ENCODE measurements at regions not wholly inside any gene's neighbourhood (a gene's known extent, or its start where the extent isn't known, plus 50 kb on each side); places are given as distances from the start of the nearest gene placed in this dataset.

DNA sequence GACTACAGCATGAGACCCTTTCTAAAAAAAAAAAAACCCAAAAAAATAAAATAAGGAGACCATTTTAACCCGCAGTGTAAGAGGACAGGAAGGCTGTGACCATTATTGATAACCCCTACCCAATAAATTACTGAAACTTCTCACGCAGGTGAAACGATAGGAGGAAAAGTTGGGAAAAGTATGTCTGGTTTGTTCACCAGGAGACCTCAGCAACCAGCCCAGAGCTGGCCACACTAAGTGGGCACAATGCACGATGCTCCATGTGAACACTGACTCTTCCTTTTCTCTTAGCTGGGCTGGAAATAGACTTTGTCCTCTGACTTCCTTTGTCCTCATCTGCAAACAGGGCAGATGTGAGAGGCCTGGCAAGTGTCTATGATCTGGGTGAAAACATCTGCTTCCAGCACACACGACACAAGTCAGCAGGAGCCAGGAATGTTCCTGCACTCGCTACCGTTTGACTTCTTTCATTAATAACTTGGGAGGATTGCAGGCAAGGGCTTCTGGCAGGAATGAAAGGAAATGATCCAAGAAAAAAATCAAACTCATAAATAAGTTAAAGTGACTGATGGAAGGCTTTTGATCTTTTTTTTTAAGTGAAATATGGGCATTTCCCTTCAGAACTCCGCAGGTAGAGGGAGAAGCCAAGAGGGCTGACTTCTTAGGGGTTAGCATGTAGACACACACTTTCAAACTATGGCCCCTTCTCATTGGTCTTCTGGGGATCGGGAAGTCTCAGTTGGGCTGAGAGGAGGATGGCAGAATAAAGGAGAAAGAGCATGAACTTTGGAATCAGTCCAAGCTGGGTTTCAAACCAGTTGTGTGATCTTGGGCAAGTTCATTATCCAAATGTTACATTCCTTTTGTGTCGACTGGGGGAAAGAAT, 137.4 kb upstream of the MYCN start:
- Histone ChIP-seq H3K36me3 (no peaks in the 10 kb centered on the region), H3K4me3 (no peak overlapping the region), H3K4me1 (no peaks in the 10 kb centered on the region), H3K27me3 (no peaks in the 10 kb centered on the region), H3K27ac (no peak overlapping the region), H3K9me3 (no peaks in the 10 kb centered on the region)
- WGBS, 2 donors (ENCODE audit: low coverage in 1 of 2) = 52 to 64% methylated on average over 4 to 10 of the region's 10 CpGs
- no peak for TF ChIP-seq POLR2A (IDR thresholded peaks at IDR 0.05)
- TF ChIP-seq EP300 (IDR thresholded peaks at IDR 0.05; ENCODE audit: low read depth) = no peak
- no peak for TF ChIP-seq POLR2AphosphoS5 (IDR thresholded peaks at IDR 0.05)
- TF ChIP-seq, protein P1, sequence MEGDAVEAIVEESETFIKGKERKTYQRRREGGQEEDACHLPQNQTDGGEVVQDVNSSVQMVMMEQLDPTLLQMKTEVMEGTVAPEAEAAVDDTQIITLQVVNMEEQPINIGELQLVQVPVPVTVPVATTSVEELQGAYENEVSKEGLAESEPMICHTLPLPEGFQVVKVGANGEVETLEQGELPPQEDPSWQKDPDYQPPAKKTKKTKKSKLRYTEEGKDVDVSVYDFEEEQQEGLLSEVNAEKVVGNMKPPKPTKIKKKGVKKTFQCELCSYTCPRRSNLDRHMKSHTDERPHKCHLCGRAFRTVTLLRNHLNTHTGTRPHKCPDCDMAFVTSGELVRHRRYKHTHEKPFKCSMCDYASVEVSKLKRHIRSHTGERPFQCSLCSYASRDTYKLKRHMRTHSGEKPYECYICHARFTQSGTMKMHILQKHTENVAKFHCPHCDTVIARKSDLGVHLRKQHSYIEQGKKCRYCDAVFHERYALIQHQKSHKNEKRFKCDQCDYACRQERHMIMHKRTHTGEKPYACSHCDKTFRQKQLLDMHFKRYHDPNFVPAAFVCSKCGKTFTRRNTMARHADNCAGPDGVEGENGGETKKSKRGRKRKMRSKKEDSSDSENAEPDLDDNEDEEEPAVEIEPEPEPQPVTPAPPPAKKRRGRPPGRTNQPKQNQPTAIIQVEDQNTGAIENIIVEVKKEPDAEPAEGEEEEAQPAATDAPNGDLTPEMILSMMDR (IDR thresholded peaks at IDR 0.05) = no peak
- intact Hi-C loops (cut with DNase I; ENCODE audit: low total_unique reads) = no loop called here
- in situ Hi-C loops (cut with MboI; ENCODE audit: low pct_ligation_motif_present in 1 of 4, low pct_unique_long_range_greater_than_20kb in 1 of 4, low sequenced_read_pairs in 3 of 4) = no loop called here
- DNase-seq = no peak

DNA sequence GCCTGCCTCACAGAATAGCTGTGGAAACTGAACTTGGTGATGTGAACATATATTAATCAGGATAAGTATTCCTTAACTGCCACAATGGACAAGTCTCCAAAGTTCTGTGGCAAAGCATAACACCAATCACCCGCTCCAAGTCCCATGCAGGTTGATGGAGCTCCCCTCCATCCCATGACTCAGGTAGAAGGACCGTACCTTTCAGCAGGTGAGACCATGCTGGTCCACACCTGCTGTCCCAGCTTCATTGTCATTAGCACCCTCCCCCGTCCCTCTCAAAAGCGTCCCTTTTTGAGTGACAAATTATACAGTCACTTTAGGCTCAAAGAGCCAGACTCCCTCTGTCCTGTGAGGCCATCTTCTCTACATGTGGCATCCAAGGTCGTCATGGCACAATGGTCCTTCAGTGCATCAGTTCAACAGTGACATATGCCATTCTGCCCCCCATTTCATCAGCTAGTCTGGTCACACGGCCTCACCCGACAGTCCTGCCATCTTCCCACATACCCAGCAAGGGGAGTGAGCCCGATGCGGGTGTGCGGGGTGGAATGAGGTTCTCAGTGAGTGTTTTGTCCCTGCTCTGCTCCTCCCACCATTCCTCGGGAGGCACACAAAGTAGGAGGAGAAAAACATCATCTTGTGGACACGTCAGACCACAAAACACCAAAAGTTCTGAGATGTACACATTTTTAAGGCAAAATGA, 136.7 kb upstream of the MYCN start:
- Histone ChIP-seq H3K27me3 (no peaks in the 10 kb centered on the region), H3K9me3 (no peaks in the 10 kb centered on the region), H3K4me1 (no peaks in the 10 kb centered on the region), H3K4me3 (no peak overlapping the region), H3K36me3 (no peaks in the 10 kb centered on the region), H3K27ac (no peak overlapping the region)
- in situ Hi-C loops (cut with MboI; ENCODE audit: low pct_ligation_motif_present in 1 of 4, low pct_unique_long_range_greater_than_20kb in 1 of 4, low sequenced_read_pairs in 3 of 4) = no loop called here
- TF ChIP-seq EP300 (IDR thresholded peaks at IDR 0.05; ENCODE audit: low read depth) = no peak
- no peak for TF ChIP-seq POLR2A (IDR thresholded peaks at IDR 0.05)
- no peak for TF ChIP-seq POLR2AphosphoS5 (IDR thresholded peaks at IDR 0.05)
- TF ChIP-seq, protein P1 (IDR thresholded peaks at IDR 0.05) = no peak
- WGBS, 2 donors (ENCODE audit: low coverage in 1 of 2) = 84 to 87% methylated on average over 3 to 12 of the region's 12 CpGs
- intact Hi-C loops (cut with DNase I; ENCODE audit: low total_unique reads) = no loop called here
- no peak for DNase-seq

DNA sequence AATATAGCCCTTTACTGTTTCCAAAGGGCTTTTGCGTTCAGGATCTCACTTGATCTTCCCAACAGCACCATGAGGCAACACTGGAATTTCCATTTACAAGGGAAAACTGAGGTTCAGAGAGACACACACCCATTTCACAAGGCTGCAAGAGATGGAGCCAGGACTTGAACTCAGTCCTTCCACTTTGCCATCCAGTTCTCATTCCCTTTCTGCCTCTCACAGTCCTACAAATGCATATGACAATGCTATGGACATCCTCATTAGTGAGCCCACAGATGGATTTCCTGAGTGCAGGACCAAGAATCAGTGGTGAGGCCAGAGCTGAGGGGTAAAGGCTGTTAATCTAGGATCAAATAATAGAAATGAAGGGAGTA, 136.1 kb upstream of the MYCN start:
- no peak for DNase-seq
- no peak overlapping the region for H3K27ac ChIP-seq
- in situ Hi-C loops (cut with MboI; ENCODE audit: low pct_ligation_motif_present in 1 of 4, low pct_unique_long_range_greater_than_20kb in 1 of 4, low sequenced_read_pairs in 3 of 4) = no loop called here

DNA sequence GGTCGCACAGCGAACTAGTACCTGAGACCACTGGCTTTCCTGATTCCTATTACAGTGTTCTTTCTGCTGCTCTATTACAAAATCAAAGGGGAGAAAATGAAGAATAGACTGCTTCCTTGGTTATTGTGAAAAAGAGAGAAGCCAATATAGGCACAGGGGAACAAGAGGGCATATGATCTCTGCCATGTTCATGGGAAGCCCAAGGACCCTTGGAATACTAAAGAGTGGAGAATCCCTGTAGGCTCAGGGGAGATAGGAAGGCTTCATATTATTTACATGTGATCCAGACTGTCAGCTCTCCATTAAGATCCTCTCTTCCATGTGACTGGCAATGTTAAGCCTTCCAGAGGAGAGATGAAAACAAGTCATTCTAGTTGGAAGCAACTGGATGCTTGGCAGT, 135.7 kb upstream of the MYCN start:
- H3K4me3 ChIP-seq = no peak overlapping the region
- H3K36me3 ChIP-seq = no peaks in the 10 kb centered on the region
- no peak overlapping the region for H3K27ac ChIP-seq
- no peak for TF ChIP-seq EP300 (IDR thresholded peaks at IDR 0.05; ENCODE audit: low read depth)
- TF ChIP-seq POLR2A (IDR thresholded peaks at IDR 0.05) = no peak
- no peak for TF ChIP-seq POLR2AphosphoS5 (IDR thresholded peaks at IDR 0.05)
- TF ChIP-seq, protein P1 (IDR thresholded peaks at IDR 0.05) = no peak
- DNase-seq = no peak
- 88% methylated on average over 2 of the region's 2 CpGs; no CpG with 5 or more reads in 1 of the 2 donors for WGBS, 2 donors (ENCODE audit: low coverage in 1 of 2)
- in situ Hi-C loops (cut with MboI; ENCODE audit: low pct_ligation_motif_present in 1 of 4, low pct_unique_long_range_greater_than_20kb in 1 of 4, low sequenced_read_pairs in 3 of 4) = no loop called here
- H3K4me1 ChIP-seq = no peaks in the 10 kb centered on the region
- no peaks in the 10 kb centered on the region for H3K9me3 ChIP-seq
- H3K27me3 ChIP-seq = no peaks in the 10 kb centered on the region
- intact Hi-C loops (cut with DNase I; ENCODE audit: low total_unique reads) = no loop called here

More for the DNA sequence above, 136.1 kb upstream of the MYCN start:
- intact Hi-C loops (cut with DNase I; ENCODE audit: low total_unique reads) = no loop called here
- no peak overlapping the region for H3K4me3 ChIP-seq
- H3K36me3 ChIP-seq = no peaks in the 10 kb centered on the region
- H3K27me3 ChIP-seq = no peaks in the 10 kb centered on the region
- no peaks in the 10 kb centered on the region for H3K9me3 ChIP-seq
- TF ChIP-seq, protein P1 (IDR thresholded peaks at IDR 0.05) = no peak
- no peak for TF ChIP-seq POLR2AphosphoS5 (IDR thresholded peaks at IDR 0.05)
- no peak for TF ChIP-seq EP300 (IDR thresholded peaks at IDR 0.05; ENCODE audit: low read depth)
- TF ChIP-seq POLR2A (IDR thresholded peaks at IDR 0.05) = no peak
- 100% methylated on average over 1 of the region's 1 CpG; no CpG with 5 or more reads in 1 of the 2 donors for WGBS, 2 donors (ENCODE audit: low coverage in 1 of 2)
- H3K4me1 ChIP-seq = no peaks in the 10 kb centered on the region

All from transverse colon (tissue), 4 donors.